HG03108 (cell line): ENCODE measurements at regions not wholly inside any gene's neighbourhood (a gene's known extent, or its start where the extent isn't known, plus 50 kb on each side); places are given as distances from the start of the nearest gene placed in this dataset.
A peak's percentile ranks its signal among the peaks of the same experiment; 100 is the strongest.
"Not testable (repeated sequence)": the region's sequence is repeated elsewhere in the genome, so short reads cannot be mapped to it uniquely, and the experiment has no call there.

Experiments used
- ATAC-seq: cut with Tn5 transposase; IDR thresholded peaks from one replicate; pipeline ENCODE4 v1.9.1; 2021; ENCODE audit warnings: moderate library complexity; ENCODE audit not compliant: unreplicated experiment

DNA sequence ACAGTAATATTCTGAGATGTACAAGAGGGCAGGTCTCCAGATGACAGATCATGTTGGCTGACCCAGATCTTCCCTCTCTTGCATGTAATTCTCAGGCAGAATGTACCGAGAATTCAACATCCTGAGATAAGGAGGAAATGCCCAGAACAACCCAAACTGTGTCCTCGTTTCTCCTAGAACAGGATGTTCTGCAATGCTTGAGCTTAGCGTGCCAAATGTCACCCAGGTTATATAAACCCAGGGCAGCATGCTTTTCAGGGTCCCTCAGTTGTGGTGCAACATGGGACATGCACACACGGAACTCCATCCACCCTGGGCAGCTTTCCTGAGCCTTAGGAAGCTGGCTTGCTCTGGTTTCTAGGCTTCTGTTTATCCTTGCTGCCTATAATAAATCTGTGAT is 102.1 kb upstream of the CMC1 start:
- no peak for ATAC-seq

DNA sequence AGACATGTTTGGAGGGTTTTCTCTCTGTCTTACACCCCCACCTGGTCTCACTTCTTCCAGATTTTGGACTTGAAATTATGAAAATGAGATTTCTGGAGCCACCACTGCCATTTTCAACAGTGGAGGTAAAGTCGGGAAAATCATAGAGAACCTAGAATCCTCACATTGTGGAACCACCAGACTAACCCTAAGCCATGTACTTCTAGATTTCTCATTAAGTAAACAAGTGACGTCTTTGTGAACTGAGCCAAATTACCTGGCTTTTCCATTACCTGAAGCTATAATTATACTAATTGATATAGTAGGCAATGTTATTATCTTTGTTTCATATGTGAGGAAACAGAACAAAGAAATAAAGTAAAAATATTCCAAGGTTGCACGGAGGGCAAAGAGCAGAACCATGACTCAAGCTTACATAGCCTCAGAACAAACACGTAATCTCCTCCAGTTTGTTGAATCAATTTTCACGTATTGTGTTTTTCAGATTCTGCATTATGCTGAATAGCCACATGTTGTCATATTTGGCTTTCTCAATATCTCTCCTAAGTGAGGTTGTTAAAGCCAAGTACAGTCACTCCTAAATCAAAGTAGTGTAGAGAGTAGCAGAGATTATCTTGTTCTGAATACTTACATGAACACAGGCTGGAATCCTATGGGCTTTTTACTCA is 101.3 kb upstream of the CMC1 start:
- ATAC-seq: no peak

DNA sequence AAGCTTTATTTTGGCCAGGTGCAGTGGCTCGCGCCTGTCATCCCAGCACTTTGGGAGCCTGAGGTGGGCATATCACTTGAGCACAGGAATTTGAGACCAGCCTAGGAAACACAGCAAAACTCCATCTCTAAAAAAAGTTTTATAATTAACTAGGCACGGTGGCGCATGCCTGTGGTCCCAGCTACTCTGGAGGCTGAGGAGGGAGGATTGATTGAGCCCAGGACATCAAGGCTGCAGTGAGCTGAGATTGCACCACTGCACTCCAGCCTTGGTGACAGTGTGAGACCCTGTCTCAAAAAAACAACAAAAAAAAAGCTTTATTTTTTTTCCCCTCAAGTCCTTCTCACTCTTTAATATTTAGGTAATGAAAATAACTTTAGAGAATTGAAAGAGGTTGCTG is 100.8 kb upstream of the CMC1 start:
- ATAC-seq: no peak

DNA sequence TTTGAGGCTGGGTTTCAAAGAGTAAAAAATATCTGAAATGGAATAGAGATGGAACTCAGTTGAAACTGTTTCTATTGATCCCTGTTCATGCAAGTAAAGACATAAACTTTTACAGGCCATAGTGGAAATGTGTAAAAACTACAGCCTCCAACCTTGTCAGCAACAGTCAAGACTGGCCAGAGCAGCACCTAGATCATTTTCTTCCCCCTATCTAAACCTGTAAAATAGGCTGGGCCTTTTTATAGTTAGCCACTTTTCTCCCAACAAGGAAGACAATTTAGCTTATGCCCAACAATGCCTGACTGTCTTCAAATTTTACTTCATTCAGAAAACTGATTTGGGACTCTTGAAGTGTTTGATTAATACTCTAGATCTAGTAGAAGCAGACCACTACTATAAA is 91.5 kb upstream of the CMC1 start:
- ATAC-seq: no peak

DNA sequence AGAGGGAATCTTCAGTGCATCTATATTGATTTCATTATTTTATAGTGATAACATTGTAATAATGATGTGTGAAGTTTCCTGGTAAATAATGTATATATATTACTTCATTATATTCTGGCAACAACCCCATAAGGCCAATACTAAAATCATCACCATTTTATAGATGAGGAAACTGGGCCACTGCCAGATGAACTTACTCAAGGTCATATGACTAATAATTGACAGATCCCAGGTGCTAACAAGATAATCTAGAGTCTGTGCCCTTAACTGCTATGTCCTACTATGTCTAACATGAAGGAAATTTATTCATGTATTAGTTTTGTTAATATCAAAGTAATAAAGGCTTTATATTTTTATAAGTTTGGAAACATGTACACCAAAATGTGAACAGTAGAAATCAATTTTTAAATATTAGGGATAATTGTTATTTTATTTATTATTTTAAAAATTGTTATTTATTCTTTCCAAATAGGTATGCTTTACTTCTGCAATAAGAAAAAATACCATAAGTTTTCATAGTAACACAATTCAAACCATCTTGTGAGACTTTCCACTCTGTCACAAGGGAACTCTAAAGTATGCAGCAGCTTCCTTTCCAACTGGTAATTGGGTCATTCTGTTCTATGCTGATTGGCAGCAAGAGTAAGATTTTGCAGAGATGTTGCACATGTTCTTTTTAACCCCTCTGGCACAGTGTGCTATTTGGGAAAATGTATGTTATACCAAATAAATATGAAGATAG is 90.8 kb upstream of the CMC1 start:
- ATAC-seq: no peak

DNA sequence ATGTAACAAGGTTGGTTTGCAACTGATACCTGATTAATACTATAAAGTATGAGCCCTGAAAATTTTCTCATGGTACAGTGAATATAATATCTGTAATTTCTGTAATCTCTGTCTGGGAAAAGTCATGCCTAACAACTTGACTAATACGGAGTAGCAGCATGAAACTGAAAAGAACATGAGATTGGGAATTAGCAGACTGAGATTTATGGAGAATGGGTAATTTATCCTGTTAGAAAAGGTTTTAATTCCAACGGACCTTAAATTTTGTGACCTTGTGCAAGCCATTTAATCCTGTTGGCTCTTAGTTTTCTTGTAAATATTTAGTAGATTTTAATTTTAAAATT is 90.2 kb upstream of the CMC1 start:
- no peak for ATAC-seq

DNA sequence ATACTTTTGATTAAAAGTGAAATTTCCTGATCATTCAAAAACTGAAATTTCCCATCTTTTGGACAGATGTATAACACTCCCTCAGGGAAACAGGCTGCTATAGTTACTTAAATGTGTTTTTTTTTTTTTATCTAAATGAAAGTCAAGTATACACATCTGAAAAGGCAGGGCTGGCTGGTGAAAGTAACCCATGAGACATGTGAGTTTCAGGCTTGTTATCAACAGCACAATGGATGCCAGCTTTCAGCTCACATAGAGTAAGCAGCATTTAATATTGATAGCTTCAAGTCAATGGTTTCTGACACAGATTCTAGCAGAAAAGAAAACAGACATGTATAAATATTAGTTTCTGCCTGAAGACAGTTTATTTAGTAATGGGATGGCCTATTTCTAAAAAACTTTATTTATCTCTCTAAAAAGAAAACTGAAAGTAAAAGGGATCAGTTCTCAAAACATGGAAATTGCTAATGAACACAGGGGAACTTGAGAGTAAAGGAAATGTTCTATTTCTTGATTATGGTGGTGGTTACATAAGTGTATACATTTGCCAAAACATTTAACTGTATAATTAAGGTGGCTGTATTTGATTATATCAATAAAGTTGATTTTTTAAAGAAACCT is 89.7 kb upstream of the CMC1 start:
- ATAC-seq: peak; percentile 76

DNA sequence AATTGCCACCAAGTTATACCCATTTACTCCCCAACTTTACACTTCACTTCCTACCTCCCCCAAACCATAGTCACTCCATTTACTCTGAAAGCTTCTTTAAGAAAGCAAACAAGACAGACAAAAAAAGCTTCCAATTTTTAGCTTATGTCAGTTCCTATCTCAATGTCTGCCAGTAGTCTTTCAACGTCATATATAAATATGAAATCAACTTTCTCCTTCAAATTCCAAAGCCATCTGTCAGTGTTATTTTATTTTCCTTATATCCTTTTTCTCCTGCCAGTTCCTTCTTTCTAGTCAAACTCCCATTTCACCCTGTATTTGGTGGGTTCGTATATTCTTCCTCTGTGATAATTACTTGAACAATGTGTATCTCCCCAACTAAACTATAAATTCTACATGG is 85.8 kb upstream of the CMC1 start:
- no peak for ATAC-seq

DNA sequence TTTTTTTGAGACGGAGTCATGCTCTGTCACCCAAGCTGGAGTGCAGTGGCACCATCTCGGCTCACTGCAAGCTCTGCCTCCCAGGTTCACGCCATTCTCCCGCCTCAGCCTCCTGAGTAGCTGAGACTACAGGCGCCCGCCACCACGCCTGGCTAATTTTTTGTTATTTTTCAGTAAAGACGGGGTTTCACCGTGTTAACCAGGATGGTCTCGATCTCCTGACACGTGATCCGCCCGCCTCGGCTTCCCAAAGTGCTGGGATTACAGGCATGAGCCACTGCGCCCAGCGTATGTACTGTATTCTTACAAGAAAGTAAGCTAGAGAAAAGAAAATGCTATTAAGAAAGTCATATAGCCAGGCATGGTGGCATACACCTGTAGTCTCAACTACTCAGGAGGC is 84.8 kb upstream of the CMC1 start:
- ATAC-seq: not testable (repeated sequence)

DNA sequence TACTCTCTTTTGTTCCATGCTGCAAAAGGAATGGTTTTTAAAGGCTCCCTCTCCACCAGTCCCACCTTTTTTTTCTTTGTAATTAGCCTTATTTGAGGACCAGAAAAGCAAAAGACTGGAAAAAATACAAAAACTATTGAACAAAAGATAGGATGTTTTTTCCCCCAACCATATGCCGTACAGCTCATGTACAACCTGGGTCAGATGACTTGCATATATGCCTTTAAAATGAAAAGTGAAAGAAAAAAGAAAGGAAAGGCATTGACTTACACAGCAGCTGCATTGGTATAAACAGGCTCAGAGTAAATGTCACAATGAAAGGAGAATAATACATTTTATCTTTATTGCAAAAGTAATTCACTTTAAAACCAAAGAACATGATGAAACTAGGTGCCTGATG is 69.5 kb upstream of the CMC1 start:
- no peak for ATAC-seq

DNA sequence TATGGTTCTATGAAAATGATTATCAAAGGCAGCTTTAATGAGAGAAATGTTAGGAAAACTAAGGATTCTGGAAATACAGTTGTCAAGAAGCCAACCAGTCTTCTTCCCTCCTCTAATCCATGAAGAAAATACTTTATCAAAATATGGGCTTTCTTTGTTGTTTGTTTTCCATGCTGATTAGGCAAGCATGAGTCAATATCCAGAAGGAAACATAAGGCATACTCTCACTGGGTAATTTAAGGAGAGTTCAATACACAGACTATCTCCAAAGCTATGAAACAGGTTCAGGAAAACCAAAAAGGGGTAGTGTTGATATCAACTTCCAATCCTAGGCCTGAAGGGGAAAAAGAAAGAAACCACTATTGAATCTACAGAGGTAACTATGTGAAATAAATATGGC is 68.7 kb upstream of the CMC1 start:
- ATAC-seq: no peak

DNA sequence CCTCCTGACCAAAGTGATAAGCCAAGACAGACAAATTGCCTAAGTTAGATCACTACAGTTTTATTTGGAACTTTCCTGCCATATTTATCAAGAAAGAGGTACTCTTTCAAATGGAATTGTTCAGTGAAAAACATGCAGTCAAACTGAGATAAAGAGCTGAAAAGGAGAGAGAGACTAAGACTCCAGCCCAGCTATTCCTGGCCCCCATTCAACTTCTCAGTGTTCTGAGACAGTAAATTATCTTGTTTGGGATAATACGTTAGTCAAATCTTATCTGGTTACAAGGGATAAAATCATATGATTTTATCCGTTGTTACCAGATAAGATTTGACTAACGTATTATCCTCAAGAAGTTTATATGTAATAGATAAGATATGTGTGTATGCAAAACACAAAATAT is 67.6 kb upstream of the CMC1 start:
- no peak for ATAC-seq

DNA sequence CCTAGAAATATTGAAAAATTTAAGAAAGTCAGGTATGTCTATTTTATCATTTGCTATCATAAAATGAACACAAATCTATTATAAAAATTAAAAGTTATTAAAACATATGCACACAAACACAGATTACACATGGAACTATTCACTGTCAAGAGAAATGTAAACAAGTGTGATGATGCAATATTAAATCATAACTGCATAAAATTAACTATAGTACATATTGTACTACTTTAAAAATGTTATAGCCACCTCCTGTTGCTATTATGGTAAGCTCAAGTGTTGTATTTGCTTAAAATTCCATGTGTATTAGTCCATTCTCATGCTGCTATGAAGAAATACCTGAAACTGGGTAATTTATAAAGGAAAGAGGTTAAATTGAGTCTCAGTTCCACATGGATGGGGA is 54.7 kb upstream of the CMC1 start:
- no peak for ATAC-seq

DNA sequence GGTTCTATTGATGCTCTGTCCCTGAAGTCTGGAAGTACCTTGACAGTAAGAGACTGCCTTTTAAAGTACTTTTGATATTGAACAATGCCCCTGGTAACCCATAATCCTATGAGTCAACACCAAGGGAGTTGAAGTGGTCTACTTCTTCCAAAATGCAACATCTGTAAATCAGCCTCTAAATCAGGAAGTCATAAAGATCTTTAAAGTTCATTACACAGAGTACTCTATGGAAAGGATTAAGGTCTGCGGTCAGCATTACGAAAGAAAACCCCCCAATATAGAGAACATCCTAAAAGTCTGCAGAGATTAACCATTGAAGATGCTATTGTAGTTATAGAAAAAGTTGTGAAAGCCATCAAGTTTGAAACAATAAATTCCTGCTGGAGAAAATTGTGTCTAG is 52.7 kb upstream of the CMC1 start:
- ATAC-seq: no peak

DNA sequence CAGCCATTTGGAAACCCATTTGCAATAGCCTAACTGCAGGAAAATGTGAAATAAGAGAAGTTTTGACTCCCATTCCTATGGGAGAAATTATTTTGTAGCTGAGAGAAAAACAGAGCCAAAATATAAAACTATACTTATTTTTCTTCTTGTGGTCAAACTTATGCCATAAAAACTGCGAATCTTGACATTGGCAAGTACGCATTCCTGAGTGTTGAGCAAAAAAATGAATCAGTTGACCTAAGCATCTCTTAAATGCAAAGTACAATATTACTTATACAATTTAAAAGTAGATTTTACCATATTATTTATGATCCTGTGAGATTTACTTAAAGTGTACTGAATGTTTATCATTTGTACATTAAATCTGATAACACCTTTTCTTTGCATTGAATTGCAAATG is 50.1 kb upstream of the CMC1 start:
- no peak for ATAC-seq
